ENCODE measurements at regions not wholly inside any gene's neighbourhood (a gene's known extent, or its start where the extent isn't known, plus 50 kb on each side); places are given as distances from the start of the nearest gene placed in this dataset.
A peak's percentile ranks its signal among the peaks of the same experiment; 100 is the strongest.

- Histone ChIP-seq H3K4me3 (ENCODE audit: low read depth, low read length, poor library complexity, severe bottlenecking) (no peak overlapping the region), H3K4me1 (ENCODE audit: insufficient read depth, low read length, poor library complexity, severe bottlenecking) (peaks cover 23% of the 10 kb centered on the region), H3K36me3 (ENCODE audit: insufficient read depth, low read length, poor library complexity, severe bottlenecking) (no peaks in the 10 kb centered on the region), H3K9me3 (ENCODE audit: low read depth, low read length, poor library complexity, severe bottlenecking) (no peaks in the 10 kb centered on the region), H3K27ac (ENCODE audit: low read depth, low read length, poor library complexity, severe bottlenecking) (no peak overlapping the region), H3K27me3 (replicated peaks; ENCODE audit: insufficient read depth, low read depth, low read length, poor library complexity) (no peaks in the 10 kb centered on the region)
- TF ChIP-seq, protein P1, sequence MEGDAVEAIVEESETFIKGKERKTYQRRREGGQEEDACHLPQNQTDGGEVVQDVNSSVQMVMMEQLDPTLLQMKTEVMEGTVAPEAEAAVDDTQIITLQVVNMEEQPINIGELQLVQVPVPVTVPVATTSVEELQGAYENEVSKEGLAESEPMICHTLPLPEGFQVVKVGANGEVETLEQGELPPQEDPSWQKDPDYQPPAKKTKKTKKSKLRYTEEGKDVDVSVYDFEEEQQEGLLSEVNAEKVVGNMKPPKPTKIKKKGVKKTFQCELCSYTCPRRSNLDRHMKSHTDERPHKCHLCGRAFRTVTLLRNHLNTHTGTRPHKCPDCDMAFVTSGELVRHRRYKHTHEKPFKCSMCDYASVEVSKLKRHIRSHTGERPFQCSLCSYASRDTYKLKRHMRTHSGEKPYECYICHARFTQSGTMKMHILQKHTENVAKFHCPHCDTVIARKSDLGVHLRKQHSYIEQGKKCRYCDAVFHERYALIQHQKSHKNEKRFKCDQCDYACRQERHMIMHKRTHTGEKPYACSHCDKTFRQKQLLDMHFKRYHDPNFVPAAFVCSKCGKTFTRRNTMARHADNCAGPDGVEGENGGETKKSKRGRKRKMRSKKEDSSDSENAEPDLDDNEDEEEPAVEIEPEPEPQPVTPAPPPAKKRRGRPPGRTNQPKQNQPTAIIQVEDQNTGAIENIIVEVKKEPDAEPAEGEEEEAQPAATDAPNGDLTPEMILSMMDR (conservative IDR thresholded peaks at IDR 0.05; ENCODE audit: low read depth, low read length), result no peak
- TF ChIP-seq EZH2 (IDR thresholded peaks at IDR 0.05; ENCODE audit: borderline replicate concordance, low read depth, low read length, poor library complexity, severe bottlenecking), result no peak
- BruUV-seq (replicated peaks), result no TSS peak
- ChIA-PET POLR2A (ENCODE audit: low non-redundant PET) (no interaction called here), CTCF (no interaction called here)
- intact Hi-C loops (cut with micrococcal nuclease; ENCODE audit: unreplicated experiment), result no loop called here
- DNase-seq (ENCODE audit: low spot score), result no peak
Observed at GRCh38 chr15:46411900-46412299, 777.1 kb downstream of the SQOR start.

DNA sequence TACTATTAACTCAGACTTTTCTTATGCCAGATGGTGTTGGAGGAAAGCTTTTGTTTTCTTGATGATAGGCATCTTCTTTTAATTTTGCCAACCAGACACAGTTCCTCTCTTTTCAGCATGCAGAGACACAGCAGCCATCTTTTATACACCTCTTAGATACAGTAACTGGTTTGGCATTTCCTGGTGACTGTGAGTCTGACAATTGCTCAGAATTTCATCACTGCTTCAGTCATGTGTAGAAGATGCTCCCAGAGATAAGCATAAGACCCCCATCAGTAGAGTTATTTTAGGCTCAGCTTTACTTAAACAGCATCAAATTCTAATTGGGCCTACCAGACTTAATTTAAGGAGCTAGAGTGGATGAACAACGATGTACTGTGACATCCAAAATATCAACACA, 779.0 kb downstream of the SQOR start:
- Histone ChIP-seq H3K4me1 (ENCODE audit: insufficient read depth, low read length, poor library complexity, severe bottlenecking) (peaks cover 17% of the 10 kb centered on the region), H3K27me3 (replicated peaks; ENCODE audit: insufficient read depth, low read depth, low read length, poor library complexity) (no peaks in the 10 kb centered on the region), H3K9me3 (ENCODE audit: low read depth, low read length, poor library complexity, severe bottlenecking) (no peaks in the 10 kb centered on the region), H3K27ac (ENCODE audit: low read depth, low read length, poor library complexity, severe bottlenecking) (peak overlapping the region; percentile 43), H3K36me3 (ENCODE audit: insufficient read depth, low read length, poor library complexity, severe bottlenecking) (no peaks in the 10 kb centered on the region), H3K4me3 (ENCODE audit: low read depth, low read length, poor library complexity, severe bottlenecking) (no peak overlapping the region)
- no TSS peak for BruUV-seq (replicated peaks)
- no peak for TF ChIP-seq EZH2 (IDR thresholded peaks at IDR 0.05; ENCODE audit: borderline replicate concordance, low read depth, low read length, poor library complexity, severe bottlenecking)
- TF ChIP-seq, protein P1 (conservative IDR thresholded peaks at IDR 0.05; ENCODE audit: low read depth, low read length), result no peak
- ChIA-PET CTCF (no interaction called here), POLR2A (ENCODE audit: low non-redundant PET) (no interaction called here)
- DNase-seq (ENCODE audit: low spot score), result peak; percentile 71
- intact Hi-C loops (cut with micrococcal nuclease; ENCODE audit: unreplicated experiment), result no loop called here

GRCh38 chr15:46416544-46416943, 781.7 kb downstream of the SQOR start:
- Histone ChIP-seq H3K36me3 (ENCODE audit: insufficient read depth, low read length, poor library complexity, severe bottlenecking) (no peaks in the 10 kb centered on the region), H3K27me3 (replicated peaks; ENCODE audit: insufficient read depth, low read depth, low read length, poor library complexity) (no peaks in the 10 kb centered on the region), H3K4me1 (ENCODE audit: insufficient read depth, low read length, poor library complexity, severe bottlenecking) (peaks cover 15% of the 10 kb centered on the region), H3K9me3 (ENCODE audit: low read depth, low read length, poor library complexity, severe bottlenecking) (no peaks in the 10 kb centered on the region), H3K4me3 (ENCODE audit: low read depth, low read length, poor library complexity, severe bottlenecking) (no peak overlapping the region), H3K27ac (ENCODE audit: low read depth, low read length, poor library complexity, severe bottlenecking) (no peak overlapping the region)
- peak; percentile 71 for DNase-seq (ENCODE audit: low spot score)
- CTCF ChIA-PET, result no interaction called here
- BruUV-seq (replicated peaks), result no TSS peak
- intact Hi-C loops (cut with micrococcal nuclease; ENCODE audit: unreplicated experiment), result no loop called here
- POLR2A ChIA-PET (ENCODE audit: low non-redundant PET), result no interaction called here
- no peak for TF ChIP-seq EZH2 (IDR thresholded peaks at IDR 0.05; ENCODE audit: borderline replicate concordance, low read depth, low read length, poor library complexity, severe bottlenecking)
- TF ChIP-seq, protein P1 (conservative IDR thresholded peaks at IDR 0.05; ENCODE audit: low read depth, low read length), result no peak
